DMS153 treated with DMSO at 0.1 percent for 48 hours (cell line): ENCODE measurements at regions not wholly inside any gene's neighbourhood (a gene's known extent, or its start where the extent isn't known, plus 50 kb on each side); places are given as distances from the start of the nearest gene placed in this dataset.

ENCODE experiments used
- DNase-seq: peaks from one replicate; lab custom pipeline; 2025; ENCODE audit not compliant: unreplicated experiment; lab: John Stamatoyannopoulos, UW

DNA sequence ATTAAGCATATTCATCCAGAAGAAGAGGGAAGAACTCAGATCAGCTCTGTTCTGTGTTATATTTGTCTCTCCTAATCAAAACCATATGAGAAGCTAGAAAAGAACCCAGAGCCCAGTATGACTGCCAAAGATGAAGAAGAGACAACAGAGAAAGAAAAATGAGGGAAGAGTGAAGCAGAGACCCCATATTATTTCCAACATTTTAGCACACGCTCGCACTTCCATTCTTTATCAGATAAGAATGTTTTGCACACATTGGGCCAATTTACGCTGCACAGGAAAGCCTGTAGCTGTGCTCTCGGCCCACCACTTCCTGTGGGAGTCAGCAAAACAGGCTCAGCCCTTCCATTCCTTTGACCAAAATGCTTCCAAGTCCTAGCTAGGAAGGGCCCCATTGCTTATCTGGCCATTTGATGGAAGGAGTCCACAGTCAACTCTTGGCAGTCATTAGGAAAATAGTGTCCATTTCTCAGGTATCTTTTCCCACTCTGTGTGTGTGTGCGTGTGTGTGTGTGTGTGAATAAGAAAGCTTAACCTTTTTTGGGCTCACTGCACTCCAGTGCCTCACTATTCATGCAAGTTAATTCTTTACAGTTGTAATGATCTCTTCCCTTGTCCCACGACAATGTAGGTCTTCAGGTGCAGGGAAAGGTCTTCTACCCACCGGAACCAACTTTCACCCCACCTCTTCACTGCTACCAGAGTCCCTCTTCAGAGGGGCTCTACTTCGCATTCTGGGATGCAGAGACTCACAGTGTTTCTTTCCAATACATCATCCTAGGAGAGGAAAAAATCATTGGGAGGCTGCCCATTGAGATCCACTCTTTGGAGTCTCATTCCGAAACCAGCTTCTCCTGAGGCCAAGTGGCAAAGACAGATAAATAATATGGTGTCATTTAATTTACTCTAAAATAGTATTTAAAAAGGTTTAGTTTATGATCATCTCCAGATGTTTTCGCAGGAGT, 237.5 kb downstream of the COG6 start:
- DNase-seq = no peak

DNA sequence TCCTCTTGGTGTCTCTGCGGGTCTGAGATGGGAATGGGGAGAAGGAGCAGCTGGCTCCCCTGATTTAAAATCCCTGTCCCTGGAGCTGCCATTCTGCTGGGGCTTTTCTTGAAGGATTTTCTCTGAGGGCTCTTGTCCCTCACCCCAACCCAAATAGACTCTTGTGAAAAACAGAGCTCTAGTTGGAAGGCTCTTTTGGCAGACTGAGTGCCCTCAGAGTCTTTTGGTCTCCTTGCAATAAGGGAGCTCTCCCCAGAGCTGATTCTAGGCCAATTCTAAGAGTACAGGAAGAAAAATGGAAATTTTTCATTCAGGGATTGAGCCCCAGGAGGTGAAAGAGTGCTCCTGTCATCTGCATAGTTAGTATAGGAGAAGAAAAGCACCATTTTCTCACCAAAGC, 238.3 kb downstream of the COG6 start:
- DNase-seq = no peak

- no peak for DNase-seq
These were observed 239.1 kb downstream of the COG6 start for GRCh38 chr13:39894586-39894985.

GRCh38 chr13:39895254-39895653, 239.8 kb downstream of the COG6 start:
- DNase-seq = no peak

DNA sequence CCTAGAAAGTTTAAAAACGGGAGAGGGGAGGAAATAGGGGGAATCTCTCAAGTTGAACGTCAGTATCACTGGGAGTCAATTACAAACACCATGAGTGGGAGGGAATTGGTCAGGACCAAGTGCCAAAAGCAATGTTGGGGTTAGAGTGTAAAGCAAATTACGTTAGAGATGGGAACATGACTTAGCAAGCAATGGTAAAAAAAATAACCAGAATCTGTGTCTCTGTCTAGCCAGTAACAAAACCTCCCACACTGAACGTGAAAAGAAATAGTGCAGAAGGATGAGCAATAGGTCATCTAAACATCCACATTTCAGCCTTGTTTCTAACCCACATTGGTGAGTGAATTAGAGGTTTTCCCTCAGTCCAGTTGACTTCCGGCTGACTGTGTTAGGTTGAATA, 242.2 kb downstream of the COG6 start:
- no peak for DNase-seq

DNA sequence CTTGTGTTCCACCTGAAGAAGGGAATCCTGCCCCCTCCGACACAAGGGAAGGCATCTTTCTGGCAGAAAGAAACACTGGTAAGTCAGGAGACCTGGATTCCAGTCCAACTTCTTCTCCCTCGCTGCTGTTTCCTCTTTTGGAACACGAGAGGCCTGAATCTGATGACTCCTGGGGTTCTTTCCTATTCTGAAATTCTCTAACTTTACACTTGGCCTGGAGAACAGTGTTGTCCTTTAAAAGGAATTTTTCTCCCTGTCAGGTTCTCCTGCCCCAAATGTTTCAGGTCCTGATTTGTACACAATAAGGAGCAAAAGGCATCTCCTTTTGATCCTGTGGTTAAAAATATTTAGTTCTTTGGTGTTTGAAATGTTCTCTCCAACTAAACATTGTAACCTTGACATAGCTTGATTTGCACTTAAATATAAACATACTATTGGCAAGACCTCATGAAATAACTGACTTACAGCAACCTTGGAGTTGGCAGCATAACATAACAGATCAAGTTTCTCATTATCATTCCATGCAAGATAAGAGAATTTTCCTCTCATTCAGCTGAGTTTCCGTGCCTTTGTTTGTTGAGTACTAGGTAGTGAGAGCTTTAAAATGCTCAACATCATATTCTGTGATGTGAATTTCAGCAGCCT, 244.8 kb downstream of the COG6 start:
- no peak for DNase-seq

DNA sequence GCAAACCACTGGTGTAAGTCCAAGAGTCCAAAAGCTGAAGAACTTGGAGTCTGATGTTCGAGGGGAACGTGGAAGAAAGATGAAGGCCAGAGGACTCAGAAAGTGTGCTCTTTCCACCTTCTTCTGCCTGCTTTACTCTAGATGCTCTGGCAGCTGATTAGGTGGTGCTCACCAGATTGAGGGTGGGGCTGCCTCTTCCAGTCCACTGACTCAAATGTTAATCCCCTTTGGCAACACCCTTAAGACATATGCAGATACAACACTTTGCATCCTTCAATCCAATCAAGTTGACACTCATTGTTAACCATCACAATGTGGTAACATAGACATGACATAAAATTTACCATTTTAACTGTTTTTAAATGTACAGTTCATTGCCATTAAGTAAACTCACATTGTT, 249.5 kb downstream of the COG6 start:
- DNase-seq = no peak

DNA sequence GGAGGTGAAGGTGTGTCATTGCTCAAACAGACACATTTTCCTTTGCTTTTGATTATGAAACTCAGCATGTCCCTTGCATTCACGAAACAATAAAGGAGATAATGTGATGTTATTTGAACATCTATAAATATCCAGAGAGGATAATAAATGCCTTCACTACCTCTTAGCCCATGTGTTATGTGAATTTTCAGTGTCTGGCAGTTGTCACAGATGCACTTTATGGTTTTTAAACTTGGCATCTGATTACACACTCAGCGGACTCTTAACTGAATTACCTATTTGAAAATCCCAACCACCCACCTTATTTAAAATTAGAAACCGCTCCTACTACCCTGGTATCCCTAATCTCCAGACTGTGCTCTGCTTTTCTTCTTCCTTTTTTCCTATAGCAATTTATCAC, 254.2 kb downstream of the COG6 start:
- DNase-seq = no peak

GRCh38 chr13:39910041-39910440, 254.6 kb downstream of the COG6 start:
- no peak for DNase-seq

- DNase-seq = no peak
These were observed 255.4 kb downstream of the COG6 start for GRCh38 chr13:39910833-39911232.

DNA sequence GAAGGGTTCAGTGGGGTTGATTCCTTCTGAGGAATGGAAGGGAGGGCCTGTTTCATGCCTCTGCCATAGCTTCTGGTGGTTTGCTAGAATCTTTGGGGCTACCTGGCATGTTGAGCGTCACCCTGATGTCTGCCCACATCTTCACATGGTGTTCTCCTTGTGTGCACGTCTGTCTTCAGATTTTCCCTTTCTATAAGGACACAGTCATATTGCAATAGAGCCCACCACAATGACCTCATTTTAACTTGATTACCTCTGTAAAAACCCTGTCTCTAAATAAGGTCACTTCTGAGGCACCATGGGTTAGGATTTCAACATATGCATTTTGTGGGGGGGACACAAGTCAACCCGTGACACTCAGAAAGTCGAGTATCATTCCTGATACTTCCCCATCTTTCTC, 257.9 kb downstream of the COG6 start:
- DNase-seq = no peak

DNA sequence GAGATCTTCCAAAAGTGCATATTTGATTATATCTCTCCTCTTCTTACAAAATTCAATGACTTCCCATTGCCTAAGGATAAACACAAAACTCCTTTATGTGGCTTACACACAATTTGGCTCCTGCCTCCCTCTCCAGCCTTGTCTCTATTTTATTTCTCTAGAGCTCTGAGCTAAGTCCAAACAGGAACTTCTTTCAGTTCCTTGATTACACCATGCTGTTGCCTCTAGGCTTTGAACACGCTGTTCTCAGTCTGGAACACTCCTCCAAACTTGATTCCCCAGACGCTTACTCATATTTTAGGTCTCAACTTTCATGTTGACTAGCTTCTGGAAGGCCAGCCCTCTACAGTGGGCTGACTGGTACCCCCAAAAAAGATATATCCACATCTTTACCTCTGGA, 258.5 kb downstream of the COG6 start:
- no peak for DNase-seq

GRCh38 chr13:39915418-39915817, 260.0 kb downstream of the COG6 start:
- no peak for DNase-seq

GRCh38 chr13:39916330-39916729, 260.9 kb downstream of the COG6 start:
- DNase-seq = no peak

GRCh38 chr13:39918620-39919236, 263.3 kb downstream of the COG6 start:
- DNase-seq = no peak

DNA sequence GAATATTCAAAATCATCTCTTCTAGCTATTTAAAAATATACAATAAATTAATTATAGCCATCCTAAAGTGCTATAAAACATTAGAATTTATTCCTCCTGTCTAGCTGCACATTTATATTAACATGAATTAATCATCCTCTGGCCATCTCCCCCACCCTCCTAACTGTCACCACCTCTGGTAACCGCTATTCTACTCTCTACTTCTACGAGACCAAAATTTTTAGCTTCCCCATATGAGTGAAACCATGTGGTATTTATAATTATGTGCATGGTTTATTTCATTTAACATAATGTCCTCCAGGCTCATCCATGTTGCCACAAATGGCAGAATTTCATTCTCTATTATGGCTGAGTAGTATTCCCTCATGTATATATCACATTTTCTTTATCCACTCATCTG, 265.2 kb downstream of the COG6 start:
- no peak for DNase-seq

DNA sequence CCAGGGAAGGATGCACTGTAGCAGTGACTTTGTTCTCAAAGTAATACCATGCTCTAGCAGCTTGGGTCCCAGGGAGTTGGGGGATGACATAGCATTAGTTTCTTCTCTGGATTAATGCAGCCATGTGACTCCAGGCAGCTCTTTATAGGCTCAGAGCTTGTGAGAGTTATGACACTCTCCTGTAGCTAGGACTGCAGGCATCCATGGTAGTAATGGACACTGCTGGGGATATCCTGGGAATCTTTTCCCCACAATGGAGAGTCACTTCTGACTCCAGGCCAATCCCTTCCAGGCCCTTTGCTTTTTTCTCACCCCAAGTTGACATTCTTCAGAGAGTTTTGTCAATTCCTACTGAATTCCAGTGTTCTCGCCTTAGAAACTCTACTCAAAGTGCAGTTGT, 270.9 kb downstream of the COG6 start:
- DNase-seq = no peak

- no peak for DNase-seq
These were observed 272.8 kb downstream of the COG6 start for GRCh38 chr13:39928261-39928660.

GRCh38 chr13:39929583-39929982, 274.1 kb downstream of the COG6 start:
- no peak for DNase-seq

DNA sequence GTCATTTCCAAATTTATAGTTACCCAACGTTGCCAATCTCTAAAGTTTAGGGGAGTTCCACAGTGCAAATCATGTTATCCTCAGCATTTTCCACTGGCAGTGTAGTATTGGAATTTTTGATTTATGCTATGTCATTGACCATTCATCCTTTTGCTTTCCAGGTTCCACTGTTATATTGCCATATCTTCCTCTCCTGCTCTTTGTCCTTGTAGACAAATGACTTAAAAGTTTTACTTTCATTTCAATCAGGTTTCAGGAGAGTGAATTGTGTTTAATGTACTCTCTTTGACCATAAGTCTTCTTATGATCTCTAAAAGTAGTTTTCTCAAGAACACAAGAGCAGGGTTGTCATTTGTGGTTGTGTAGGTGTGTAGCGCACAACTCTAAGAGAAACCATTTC, 274.6 kb downstream of the COG6 start:
- no peak for DNase-seq

DNA sequence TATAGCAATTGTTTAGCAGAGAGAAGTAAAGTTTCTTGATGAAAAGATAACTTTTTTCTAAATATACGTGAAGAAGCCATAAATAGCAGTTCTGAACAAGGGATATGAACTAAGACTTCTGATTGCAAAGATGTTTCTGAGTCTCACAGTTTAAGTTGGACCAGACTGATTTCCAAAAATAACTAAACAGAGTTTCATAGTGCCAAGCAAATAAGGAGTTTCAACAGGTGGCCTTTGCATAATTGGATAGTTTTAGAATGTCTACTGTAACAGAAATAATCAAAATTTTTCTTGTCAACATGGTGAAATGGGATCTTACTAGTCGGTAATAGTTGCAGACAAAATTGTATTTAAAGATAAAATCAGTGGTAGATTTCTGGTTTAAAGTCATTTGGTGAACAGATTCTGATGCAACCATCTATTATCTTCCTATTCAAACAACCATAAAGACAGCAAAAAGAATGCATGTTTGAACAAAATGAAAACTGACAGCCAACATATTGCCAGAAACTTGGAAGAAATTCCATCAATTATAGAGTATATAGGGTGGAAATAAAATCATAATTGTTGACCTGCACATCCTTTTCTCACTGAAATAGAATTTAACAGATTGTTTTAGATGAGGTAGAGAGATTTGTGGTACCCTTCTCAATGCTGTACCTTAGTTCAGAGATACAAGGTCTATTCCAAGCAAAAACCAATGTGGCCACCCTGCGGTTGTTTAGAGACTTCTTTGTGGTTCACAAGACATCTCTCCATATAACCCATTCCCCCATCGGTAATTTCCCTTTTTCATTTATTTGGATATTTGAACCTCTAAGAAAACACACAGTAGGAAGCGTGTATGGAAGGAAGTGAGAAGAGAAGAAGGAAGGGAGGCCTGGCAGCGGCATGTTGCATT, 275.3 kb downstream of the COG6 start:
- DNase-seq = no peak
